ENCODE measurements at regions not wholly inside any gene's neighbourhood (a gene's known extent, or its start where the extent isn't known, plus 50 kb on each side); places are given as distances from the start of the nearest gene placed in this dataset.
"Not testable (repeated sequence)": the region's sequence is repeated elsewhere in the genome, so short reads cannot be mapped to it uniquely, and the experiment has no call there.

DNA sequence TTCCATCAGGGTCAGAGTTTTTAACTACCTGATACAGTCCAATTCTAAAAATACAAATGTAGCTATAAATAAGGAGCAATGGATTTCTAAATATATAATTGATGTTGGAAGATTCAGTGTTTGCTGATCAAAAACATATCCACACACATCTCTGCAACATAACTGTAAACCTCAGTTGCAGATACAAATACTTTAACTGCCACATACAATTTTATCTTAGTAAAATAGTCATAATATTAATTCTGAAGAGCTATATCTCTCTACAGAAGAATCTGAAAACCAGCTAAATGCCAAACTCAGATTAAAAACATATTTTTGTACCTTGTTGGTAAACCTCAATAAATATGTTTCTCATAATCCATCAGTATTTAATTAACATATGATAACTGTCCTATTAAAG, 674.3 kb upstream of the INTU start:
- DNase-seq = no peak

DNA sequence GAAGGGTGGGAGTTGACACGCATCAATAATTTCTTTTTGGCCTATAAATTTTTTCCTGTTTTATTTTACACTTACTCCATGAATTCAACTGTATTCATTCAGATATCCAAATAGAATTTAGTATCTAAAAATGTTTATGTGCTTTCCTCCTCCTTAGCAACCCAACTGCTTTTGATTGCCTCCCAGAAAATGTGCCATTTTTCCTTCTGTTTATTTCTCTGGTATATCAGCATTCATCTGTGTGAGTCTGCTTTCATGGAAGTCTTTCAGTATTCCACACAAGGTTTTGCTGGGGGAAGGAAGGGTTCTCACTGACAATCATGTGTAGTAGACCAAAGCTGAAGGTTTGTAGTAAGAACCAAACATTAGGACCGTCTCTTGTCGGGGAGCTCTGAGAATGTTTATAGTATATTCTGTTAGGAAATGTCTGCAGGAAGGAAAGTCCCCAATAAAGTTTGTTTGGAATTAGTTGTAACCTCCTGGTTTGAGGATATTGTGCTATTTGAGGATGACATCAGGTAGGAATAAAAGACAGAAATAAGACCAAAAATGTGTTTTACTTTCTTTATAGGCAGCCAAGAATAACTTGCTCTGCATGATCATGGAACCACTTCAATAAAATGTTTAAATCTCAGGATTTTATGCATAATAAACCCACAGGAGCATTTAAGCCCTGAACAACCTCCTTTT, 673.6 kb upstream of the INTU start:
- DNase-seq = no peak

DNA sequence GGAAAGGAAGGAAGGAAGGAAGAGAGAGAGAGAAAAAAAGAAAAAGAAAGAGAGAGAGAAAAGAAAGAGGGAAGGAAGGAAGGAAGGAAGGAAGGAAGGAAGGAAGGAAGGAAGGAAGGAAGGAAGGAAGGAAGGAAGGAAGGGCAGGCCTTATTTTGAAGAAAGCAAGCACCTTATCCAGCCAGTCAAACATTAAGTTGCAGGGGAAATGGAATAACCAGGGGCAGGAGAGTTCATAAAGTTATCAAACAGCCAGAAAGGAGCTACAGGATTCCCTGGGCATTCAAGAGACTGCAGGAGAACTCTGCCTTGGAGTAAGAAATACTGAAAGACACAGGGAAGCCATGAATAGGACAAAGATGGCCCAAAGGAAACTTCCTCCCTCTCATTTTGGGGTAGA, 672.0 kb upstream of the INTU start:
- DNase-seq = no peak

DNA sequence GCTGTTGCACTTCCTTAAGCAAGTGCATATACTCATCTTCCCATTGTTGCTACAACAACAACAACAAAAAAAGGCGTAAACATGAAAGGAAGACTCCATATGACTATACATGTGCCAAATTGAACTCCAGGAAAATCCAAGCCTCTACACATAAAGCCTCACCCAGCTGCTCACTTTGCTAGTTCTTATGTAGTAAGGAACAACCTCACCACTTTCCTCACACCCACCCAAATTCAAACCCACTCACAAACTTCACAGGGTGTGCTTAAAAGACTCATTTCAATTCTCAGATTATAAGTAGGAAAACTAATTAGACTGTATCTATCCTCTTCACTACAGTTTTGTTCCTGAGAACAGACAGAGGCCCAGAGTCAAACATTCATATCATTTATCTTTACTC, 671.1 kb upstream of the INTU start:
- DNase-seq = no peak

DNA sequence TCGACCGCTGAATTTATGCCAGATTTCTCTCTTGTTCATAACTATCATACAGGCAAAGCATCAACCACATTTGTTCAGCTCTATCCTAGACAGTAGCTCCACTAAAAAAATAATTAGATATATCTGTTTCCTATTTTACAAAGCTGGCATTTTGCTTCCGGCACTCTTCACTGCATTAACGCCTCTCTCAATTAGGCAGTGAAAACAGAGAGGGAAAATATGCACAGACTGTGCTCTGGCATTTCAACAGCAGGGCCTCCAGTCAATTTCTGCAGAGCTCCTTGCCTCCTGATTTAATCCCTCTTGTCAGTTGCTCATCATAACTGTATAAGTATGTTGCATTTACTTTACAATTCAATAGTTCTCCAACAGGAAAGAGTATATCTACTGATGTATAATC, 666.9 kb upstream of the INTU start:
- no peak for DNase-seq

DNA sequence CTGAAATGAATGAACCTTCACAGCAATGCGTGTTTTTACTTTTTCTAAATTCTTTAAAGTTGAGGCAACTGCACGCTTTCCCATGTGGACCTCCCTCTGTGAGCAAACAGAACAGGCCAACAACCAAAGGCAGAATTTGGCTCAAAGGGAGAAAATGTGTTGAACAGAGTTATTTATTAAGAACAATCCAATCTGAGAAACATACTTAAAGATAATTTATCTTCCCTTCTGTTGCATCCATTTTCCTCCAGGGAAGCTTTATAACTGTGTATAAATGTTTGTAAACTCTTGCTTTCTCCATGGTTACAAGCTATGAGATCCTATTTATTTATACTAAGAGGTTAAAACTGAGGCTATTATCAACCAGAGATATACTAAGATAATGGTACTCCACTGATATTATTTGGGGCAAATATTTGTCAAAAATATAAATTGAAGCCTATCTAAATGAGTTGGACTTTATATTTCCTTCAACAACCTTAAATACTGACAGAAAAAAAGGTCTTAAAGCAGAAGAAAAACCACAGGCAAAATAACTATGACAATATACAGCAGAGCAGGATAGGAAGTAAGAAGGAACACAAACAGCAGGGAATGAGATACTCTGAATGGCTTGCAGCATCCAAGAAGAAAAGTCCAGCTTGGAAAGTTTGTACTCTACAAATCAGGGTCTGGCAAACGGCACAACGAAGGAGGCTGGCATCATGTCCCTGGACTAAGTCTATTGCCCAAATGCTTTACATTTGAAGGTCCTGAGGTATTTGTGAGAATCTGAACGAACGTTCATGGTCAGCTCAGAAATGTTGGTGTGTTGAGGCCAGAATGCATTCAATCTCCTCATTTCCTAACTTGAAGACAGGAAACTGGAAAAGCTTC, 663.2 kb upstream of the INTU start:
- no peak for DNase-seq

DNA sequence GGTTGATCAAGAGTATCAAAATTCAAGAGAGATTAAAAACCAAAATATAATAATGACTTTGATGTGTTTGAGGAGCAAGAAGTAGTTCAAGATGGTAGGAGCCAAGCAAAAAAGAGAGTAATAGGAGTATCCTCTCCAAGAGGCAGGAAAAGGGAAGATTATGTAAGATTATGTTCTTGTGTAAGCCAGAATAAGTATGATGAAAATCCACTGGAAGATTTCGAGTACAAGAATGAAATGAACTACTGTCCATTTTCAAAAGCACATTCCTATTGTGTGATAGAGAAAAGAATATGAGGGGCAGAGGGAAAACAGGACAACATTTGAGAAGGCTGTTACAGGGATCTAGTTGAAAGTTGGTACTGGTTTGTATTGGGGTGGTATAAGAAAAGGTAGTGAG, 659.6 kb upstream of the INTU start:
- no peak for DNase-seq

DNA sequence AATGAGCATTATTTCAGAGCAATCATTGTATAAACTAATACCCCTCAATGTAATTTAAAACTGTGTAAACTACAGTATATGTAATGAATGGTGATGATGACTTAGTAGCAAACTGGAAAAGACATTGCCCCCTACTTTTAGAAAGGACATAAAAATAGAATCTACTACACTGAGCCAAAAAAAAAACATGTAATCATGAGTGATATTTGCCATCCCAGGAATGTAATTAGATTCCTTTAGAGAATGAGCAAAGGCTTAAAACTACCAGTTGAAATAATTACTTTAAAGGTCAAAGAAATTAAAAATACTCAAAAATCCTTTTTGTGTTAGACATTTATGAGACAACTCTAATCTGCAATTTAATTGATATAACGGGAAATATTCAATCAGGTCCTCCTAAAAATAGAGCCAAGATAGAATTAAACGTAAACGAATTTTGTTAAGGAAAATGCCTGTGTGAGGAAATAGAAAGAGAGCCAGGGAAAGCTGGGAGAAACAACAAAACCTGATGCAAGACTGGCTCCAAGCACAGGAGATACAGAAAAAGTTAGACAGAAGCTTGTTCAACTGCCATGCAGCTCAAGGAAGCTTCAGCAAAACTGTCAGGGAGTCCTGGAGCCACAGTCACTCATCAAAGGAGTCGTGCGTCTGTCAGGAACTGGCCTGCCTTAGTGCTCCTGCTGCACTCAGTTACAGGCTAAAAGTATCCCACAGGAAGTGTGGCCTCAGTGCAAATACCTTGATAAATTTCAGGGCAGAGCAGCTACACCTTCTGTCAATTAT, 655.7 kb upstream of the INTU start:
- DNase-seq = no peak

DNA sequence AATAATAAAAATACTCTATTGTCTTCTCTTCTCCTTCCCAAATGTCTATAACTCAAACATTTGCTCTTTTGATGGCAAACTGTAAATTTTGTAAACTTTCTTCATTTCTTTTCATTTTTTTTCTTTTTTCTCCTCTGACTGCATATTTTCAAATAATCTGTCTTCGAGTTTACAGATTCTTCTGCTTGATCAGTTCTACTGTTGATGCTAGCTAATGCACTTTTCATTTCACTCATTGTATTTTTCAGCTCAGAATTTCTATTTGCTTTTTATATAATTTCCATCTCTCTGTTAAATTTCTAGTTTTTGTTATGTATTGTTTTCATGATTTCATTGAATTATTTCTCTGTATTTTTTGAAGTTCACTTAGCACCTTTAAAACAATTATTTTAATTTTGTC, 646.8 kb upstream of the INTU start:
- no peak for DNase-seq

DNA sequence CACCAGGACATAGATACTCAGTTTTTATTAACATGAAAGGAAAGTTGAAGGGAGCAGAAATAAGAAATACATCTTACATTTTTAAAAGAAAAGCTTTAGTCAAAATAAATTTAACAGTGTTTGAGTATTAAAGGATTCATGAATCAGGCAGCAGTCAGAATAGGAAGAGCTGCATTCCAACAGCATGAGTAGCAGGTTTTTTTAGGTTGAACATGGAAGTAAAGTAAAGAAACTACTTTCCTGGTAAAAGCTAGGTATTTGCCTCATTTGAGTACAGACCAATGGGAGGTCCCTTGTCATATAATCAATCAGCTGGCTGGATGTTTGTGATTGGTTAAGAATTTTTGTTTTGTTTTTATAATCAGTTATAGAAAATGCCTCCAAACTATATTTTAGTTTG, 645.9 kb upstream of the INTU start:
- DNase-seq = no peak

DNA sequence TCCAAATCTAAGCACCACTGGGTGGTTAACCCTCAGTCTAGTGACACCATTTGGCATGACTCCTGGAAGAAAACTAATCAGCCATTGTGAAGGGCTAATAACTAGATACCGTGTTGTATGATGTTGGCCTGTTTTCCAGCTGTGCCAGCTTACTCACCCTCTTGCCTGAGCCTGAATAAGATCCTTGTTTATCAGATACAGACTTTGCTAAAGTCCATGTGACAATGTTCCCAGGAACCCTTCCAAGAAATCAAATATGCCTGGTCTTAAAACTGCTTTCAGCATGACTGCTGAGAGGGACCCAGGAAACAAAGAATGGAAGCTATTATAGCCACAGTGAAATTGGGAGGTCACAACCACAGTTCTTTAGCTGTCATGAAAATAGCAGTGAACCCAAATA, 640.8 kb upstream of the INTU start:
- DNase-seq = no peak

DNA sequence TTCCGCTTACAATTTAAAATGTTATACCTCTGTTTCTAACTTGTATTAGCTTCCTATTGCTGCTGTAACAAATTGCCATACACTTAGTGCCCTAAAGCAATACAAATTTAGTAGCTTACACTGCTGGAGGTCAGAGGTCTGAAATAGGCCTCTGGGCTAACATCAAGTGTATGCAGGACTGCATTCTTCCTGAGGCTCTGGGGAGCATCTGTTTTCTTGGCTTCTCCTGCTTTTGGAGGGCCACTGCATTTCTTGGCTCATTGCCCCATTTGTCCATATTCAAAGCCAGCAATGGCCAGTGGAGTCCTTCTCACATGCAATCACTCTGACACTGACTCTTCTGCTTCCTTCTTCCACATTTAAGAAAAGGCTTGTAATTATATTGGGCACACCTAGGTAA, 639.8 kb upstream of the INTU start:
- DNase-seq = no peak

DNA sequence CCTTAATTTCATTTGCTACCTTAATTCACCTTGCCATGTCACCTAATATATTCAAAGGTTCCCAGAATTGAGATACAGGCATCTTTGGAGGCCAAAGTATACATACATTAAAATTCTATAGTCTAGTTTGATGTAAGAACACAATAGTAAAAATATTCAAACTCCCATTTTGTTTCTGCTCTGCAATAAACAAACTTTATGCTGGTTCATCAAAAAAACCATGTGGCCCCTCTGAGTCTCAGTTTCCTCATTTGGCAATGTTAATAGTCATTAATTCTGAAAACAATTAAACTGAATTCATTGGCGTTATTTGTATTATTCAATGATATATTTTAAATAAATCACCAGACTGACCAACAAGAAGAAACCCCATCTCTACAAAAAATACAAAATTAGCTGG, 639.4 kb upstream of the INTU start:
- DNase-seq = no peak

DNA sequence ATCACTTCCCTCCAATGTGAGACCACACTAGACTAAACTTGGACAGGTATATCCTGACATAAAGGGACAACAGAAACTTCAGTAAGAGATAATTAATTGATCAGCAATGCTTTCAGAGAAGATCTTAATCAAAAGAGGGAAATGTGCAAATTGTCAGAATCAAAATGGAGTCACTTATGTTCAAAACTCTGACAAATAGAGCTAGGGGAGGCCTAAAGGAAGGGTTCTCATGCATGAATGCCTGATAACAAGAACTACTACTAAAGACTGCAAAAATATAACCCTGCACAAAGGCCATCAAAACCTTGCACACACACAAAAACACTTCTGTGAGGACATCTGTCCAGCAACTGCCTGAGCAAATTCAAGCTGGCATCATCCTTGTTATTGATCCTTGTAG, 637.5 kb upstream of the INTU start:
- no peak for DNase-seq

DNA sequence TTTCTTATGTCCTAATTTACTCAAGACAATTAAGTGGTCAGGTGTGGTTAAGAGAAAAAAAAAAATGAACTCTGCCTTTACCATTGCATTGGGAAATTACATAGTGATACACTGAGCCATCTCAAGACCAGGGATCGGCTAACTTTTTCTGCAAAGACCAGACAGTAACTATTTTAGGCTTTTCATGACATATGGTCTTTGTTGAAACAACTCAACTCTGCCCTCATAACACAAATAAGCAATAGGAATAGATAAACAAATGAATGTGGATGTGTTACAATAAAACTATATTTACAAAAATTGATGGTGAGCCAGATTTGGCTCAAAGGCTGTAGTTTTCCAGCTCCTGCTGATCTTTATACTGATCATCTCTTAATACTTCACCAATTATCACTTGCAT, 632.6 kb upstream of the INTU start:
- no peak for DNase-seq

DNA sequence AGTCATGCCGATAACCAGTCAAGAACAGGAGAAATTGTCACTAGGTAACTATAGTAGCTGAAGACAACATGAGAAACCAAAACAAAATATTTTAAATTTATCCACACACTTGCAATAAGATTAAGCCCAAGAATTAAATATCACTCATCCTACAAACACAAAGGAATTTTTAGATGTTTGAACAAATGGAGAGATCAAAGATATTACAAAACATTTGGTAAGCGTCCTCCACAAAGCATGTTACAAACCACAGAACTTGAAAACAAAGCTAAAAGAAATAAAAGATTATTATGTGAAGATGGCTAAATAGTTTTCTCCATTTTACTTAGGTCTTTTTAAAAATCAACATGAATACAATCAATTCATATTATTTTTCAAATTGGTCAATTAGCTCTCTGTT, 631.9 kb upstream of the INTU start:
- no peak for DNase-seq

DNA sequence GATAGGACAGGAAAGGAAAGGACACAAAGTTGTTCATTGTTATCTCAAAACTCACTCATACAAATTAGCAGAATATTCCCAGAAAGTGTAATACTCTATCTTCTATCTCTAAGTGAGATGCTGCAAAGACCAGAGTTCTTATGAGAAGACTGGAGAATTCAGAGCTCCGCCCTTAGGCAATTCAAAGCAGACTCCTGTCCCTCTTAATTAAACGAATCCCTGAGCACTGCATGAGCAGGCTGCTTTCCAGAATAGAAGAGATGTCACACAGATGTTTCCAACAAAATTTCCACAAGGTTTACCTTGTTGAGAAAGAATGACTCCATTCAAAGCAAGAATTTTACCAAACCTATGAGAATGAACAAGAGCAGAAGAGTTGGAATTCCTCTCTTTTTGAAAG, 630.8 kb upstream of the INTU start:
- DNase-seq = no peak

DNA sequence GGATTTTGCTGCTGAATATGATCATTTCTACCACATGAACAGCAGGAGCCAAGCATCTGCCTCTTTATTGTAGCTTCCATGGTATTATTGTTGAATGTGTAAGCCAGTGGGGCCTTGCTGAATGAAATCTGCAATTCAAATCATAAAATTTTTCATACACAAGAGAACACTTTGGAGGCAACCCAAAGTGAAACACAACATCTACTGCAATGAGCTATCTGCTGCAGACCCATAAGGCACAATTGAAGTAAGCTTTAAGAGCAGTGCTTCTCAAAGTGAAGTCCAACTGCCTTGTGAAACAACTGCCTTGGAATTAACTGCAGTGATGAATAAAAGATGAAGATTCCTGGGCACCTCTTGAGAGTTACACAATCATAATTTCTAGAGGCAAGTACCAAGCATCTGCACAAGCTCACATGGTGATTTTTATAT, 626.3 kb upstream of the INTU start:
- no peak for DNase-seq

DNA sequence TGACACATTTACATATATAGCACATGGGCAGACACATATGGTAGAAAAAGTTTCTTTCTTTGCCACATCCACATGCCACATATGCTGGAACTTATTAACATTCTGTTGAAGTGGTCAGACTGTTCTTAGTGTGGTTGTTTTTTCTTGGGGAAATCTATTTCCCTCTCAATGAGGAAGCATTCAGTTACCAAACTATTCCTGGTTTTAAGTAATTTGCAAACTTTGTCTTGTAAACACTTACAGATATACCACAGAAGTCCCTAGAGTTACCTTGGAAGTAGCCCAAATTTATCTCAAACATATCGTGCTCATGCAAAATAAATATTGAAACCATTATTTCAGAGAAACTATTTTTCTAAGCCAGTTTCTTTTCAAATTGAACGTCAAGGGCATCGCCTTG, 625.5 kb upstream of the INTU start:
- DNase-seq = no peak

DNA sequence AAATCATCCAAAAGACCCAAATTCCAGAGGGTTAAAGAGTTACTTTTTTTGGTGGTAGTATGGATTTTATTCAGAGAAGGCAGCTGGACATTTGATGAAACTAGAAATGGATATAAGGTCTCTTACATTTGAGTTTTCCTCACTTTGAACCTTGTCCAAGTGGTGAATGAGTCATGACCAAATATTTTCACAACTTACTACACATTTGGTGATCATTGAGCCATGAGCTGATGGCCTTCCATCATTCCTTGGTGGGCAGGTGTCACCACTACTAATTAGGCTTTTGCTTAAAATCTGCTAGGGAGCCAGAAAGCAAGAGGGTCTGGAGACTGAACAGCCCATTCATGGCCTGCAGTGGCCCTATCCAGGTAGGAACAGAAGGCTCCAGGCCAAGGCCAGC, 620.2 kb upstream of the INTU start:
- DNase-seq = no peak

DNA sequence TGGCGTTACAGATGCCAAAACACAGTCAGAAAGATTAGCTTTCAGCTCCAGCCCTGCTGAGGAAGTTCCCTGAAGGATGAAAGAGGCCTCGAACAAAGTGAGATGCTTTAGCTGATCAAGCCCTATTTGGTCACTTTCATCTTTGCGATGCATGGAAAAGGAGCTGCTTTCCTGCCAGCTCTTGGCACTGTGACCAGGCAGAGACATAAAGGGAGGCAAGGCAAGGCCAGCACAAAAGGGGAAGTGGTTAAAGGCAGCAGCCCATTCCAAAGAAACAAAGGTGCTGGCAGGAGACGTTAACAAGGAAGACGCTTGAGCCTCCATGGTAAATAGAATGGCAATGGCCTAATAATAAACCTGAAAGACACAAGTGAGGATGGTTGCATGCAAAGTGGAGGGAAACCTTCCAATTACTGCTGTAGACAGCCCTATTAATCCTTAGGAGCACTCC, 617.1 kb upstream of the INTU start:
- DNase-seq = no peak

DNA sequence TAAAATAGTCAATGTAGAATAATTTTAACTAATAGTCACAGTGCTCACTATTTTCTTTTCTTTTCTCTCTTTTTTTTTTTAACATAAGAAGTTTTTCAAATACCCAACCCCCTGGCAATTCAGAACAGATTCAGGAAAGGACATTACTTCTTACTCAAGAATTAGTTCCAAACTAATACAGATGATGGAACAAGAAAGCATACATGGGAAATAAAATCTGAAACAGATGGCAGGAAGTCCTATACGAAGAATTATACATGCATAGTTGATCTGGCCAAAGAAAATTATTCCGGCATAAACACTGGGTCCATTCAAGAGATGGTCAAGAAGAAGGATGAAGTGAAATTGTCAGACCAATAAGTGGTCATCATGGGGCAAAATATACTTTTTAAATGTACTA, 614.4 kb upstream of the INTU start:
- no peak for DNase-seq

DNA sequence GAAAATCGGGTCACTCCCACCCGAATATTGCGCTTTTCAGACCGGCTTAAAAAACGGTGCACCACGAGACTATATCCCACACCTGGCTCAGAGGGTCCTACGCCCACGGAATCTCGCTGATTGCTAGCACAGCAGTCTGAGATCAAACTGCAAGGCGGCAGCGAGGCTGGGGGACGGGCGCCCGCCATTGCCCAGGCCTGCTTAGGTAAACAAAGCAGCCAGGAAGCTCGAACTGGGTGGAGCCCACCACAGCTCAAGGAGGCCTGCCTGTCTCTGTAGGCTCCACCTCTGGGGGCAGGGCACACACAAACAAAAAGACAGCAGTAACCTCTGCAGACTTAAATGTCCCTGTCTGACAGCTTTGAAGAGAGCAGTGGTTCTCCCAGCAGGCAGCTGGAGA, 611.9 kb upstream of the INTU start:
- not testable (repeated sequence) for DNase-seq

DNA sequence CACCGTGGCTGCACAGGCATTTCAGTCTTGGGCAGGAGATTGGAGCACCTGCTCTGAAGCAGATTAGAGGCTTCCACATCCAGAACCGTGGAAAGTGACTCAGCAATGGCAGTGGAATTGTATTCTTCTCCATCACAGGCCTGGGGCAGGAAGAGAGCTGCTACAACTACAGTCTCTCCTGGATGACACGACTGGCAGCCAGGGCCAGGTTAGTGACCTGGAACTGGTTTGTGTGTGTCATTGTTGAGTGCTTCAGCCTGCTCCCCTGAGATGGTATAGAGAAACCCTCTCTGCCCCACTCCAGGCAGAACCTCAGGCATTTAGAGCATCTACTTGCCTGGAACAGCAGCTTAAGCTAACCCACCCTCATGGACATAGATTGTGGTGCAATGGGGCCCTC, 596.5 kb upstream of the INTU start:
- no peak for DNase-seq

All from 8988T (cell line).